ENCODE measurements at regions not wholly inside any gene's neighbourhood (a gene's known extent, or its start where the extent isn't known, plus 50 kb on each side); places are given as distances from the start of the nearest gene placed in this dataset.
A peak's percentile ranks its signal among the peaks of the same experiment; 100 is the strongest.
"Not testable (repeated sequence)": the region's sequence is repeated elsewhere in the genome, so short reads cannot be mapped to it uniquely, and the experiment has no call there.

- not testable (repeated sequence) for DNase-seq (ENCODE audit: low spot score)
Observed at GRCh38 chr9:63450836-63451235, 1834.2 kb downstream of the FOXD4L5 start.

GRCh38 chr9:63425123-63425522 lies 1859.9 kb downstream of the FOXD4L5 start:
- DNase-seq (ENCODE audit: low spot score), result not testable (repeated sequence)

- not testable (repeated sequence) for DNase-seq (ENCODE audit: low spot score)
Observed at GRCh38 chr9:63390897-63391296, 1894.1 kb downstream of the FOXD4L5 start.

GRCh38 chr9:63385479-63385878 lies 1899.5 kb downstream of the FOXD4L5 start:
- not testable (repeated sequence) for DNase-seq (ENCODE audit: low spot score)

GRCh38 chr9:63379864-63380263 lies 1905.1 kb downstream of the FOXD4L5 start:
- not testable (repeated sequence) for DNase-seq (ENCODE audit: low spot score)

- not testable (repeated sequence) for DNase-seq (ENCODE audit: low spot score)
Observed at GRCh38 chr9:63354219-63354618, 1930.8 kb downstream of the FOXD4L5 start.

GRCh38 chr9:63347347-63347746 lies 1937.7 kb downstream of the FOXD4L5 start:
- not testable (repeated sequence) for DNase-seq (ENCODE audit: low spot score)

GRCh38 chr9:63346310-63347048 lies 1938.5 kb downstream of the FOXD4L5 start:
- DNase-seq (ENCODE audit: low spot score), result peak; percentile 49

GRCh38 chr9:63344408-63344807 lies 1940.6 kb downstream of the FOXD4L5 start:
- DNase-seq (ENCODE audit: low spot score), result not testable (repeated sequence)

- DNase-seq (ENCODE audit: low spot score), result peak; percentile 4
Observed at GRCh38 chr9:63342528-63342927, 1942.5 kb downstream of the FOXD4L5 start.

GRCh38 chr9:63337899-63338604 lies 1947.0 kb downstream of the FOXD4L5 start:
- peak; percentile 35 for DNase-seq (ENCODE audit: low spot score)

GRCh38 chr9:63335286-63335685 lies 1949.7 kb downstream of the FOXD4L5 start:
- DNase-seq (ENCODE audit: low spot score), result not testable (repeated sequence)

- not testable (repeated sequence) for DNase-seq (ENCODE audit: low spot score)
Observed at GRCh38 chr9:63334187-63334586, 1950.8 kb downstream of the FOXD4L5 start.

- not testable (repeated sequence) for DNase-seq (ENCODE audit: low spot score)
Observed at GRCh38 chr9:63333083-63333482, 1951.9 kb downstream of the FOXD4L5 start.

- DNase-seq (ENCODE audit: low spot score), result not testable (repeated sequence)
Observed at GRCh38 chr9:63328313-63328712, 1956.7 kb downstream of the FOXD4L5 start.

GRCh38 chr9:63327211-63327610 lies 1957.8 kb downstream of the FOXD4L5 start:
- DNase-seq (ENCODE audit: low spot score), result not testable (repeated sequence)

GRCh38 chr9:63326665-63327064 lies 1958.3 kb downstream of the FOXD4L5 start:
- not testable (repeated sequence) for DNase-seq (ENCODE audit: low spot score)

GRCh38 chr9:63325696-63326095 lies 1959.3 kb downstream of the FOXD4L5 start:
- not testable (repeated sequence) for DNase-seq (ENCODE audit: low spot score)

- DNase-seq (ENCODE audit: low spot score), result not testable (repeated sequence)
Observed at GRCh38 chr9:63318093-63318492, 1966.9 kb downstream of the FOXD4L5 start.

- DNase-seq (ENCODE audit: low spot score), result not testable (repeated sequence)
Observed at GRCh38 chr9:63315387-63315786, 1969.6 kb downstream of the FOXD4L5 start.

- peak; percentile 0 for DNase-seq (ENCODE audit: low spot score)
Observed at GRCh38 chr9:63296848-63297247, 1988.2 kb downstream of the FOXD4L5 start.

GRCh38 chr9:63296366-63296765 lies 1988.6 kb downstream of the FOXD4L5 start:
- not testable (repeated sequence) for DNase-seq (ENCODE audit: low spot score)

- DNase-seq (ENCODE audit: low spot score), result peak; percentile 1
Observed at GRCh38 chr9:63289971-63290370, 1995.0 kb downstream of the FOXD4L5 start.
